ENCODE measurements at regions not wholly inside any gene's neighbourhood (a gene's known extent, or its start where the extent isn't known, plus 50 kb on each side); places are given as distances from the start of the nearest gene placed in this dataset.
"Not testable (repeated sequence)": the region's sequence is repeated elsewhere in the genome, so short reads cannot be mapped to it uniquely, and the experiment has no call there.

DNA sequence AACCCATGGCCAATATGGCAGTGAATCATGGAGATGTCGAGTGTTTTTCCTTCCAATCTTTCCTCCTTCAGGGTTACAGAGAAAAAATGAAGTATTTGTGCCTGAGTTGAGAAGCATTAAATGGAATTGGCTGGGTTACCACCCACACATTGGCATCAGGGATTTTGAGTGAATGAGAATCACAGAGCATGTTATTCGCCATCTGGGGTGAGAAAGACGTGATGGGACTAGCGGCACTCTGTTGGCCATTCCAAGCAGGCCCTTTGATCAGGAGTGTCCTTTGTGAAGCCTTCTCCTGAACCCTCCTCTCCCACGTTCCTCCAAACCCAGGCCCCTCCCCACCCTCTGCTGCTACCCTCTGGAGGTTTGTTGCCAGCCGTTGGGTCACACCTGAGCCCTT lies 84.2 kb upstream of the PCDH8 start:
- no peak for DNase-seq
- in situ Hi-C loops (cut with MboI; ENCODE audit: low pct_unique_long_range_greater_than_20kb, low sequenced_read_pairs), result no loop called here

GRCh38 chr13:52931539-52932431 lies 83.3 kb upstream of the PCDH8 start:
- in situ Hi-C loops (cut with MboI; ENCODE audit: low pct_unique_long_range_greater_than_20kb, low sequenced_read_pairs), result no loop called here
- no peak for DNase-seq

- in situ Hi-C loops (cut with MboI; ENCODE audit: low pct_unique_long_range_greater_than_20kb, low sequenced_read_pairs), result no loop called here
- no peak for DNase-seq
Observed at GRCh38 chr13:52931131-52931530, 82.7 kb upstream of the PCDH8 start.

DNA sequence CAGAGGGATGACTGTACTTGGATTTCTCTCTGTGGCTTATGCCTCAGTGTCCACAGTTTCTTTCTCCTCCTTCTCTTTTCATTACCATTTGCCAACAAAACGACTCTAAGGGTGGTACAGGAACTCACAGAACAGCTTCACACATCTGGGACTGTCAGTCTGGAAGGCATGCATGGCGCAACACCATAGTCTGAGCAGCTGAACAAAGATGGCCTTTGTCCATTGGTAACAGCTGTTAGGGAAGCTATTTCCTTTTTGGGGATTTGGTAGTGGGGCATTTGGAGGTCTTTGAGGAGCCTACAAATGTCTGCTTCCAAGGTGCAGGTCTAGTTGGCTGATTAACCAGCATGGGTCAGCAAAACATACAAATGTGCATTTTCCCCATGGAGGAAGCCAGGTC lies 81.4 kb upstream of the PCDH8 start:
- DNase-seq, result no peak
- in situ Hi-C loops (cut with MboI; ENCODE audit: low pct_unique_long_range_greater_than_20kb, low sequenced_read_pairs), result no loop called here

DNA sequence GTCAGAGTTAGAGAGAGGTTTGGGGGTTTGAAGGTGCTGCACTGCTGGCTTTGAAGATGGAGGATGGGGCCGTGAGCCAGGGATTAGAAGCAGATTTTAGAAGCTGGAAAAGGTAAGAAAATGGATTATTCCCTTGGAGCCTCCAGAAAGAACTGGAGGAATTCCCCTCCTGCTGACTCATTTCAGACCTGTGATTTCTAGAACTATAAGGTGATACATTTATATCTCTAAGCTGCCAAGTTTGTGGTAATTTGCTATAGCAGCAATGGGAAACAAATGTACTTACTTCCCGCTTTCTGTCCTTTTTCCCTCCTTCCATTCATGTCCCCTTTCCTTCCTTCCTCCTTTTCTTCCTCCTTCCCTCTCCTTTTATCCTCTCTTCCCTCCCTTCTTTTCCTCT lies 78.5 kb upstream of the PCDH8 start:
- in situ Hi-C loops (cut with MboI; ENCODE audit: low pct_unique_long_range_greater_than_20kb, low sequenced_read_pairs), result no loop called here
- DNase-seq, result no peak

- in situ Hi-C loops (cut with MboI; ENCODE audit: low pct_unique_long_range_greater_than_20kb, low sequenced_read_pairs), result no loop called here
- DNase-seq, result no peak
Observed at GRCh38 chr13:52925775-52926285, 77.4 kb upstream of the PCDH8 start.

DNA sequence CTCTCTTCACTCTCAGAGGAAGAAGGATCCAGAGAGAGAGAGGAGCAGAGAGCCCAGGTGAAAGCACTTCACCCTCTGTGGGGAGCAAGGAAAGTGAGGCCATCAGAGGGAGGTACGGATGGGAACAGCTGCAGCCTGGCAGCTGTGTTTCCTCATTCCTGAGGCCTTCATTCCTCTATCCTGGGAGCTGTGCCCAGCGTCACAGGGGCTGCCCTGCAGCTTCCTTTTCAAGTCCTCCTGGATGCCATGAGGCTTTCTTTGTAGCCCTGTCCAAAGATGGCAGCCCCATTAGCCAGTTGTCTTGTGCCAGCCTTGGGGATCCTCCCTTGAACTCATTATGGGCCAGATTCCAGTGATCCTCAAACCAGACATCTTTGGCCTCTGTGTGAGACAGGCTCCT lies 76.8 kb upstream of the PCDH8 start:
- in situ Hi-C loops (cut with MboI; ENCODE audit: low pct_unique_long_range_greater_than_20kb, low sequenced_read_pairs), result no loop called here
- DNase-seq, result no peak

GRCh38 chr13:52924289-52925148 lies 76.1 kb upstream of the PCDH8 start:
- in situ Hi-C loops (cut with MboI; ENCODE audit: low pct_unique_long_range_greater_than_20kb, low sequenced_read_pairs), result no loop called here
- no peak for DNase-seq

- in situ Hi-C loops (cut with MboI; ENCODE audit: low pct_unique_long_range_greater_than_20kb, low sequenced_read_pairs), result no loop called here
- DNase-seq, result no peak
Observed at GRCh38 chr13:52922961-52923360, 74.5 kb upstream of the PCDH8 start.

GRCh38 chr13:52921194-52921593 lies 72.8 kb upstream of the PCDH8 start:
- peak; percentile 46 for DNase-seq
- in situ Hi-C loops (cut with MboI; ENCODE audit: low pct_unique_long_range_greater_than_20kb, low sequenced_read_pairs), result no loop called here

DNA sequence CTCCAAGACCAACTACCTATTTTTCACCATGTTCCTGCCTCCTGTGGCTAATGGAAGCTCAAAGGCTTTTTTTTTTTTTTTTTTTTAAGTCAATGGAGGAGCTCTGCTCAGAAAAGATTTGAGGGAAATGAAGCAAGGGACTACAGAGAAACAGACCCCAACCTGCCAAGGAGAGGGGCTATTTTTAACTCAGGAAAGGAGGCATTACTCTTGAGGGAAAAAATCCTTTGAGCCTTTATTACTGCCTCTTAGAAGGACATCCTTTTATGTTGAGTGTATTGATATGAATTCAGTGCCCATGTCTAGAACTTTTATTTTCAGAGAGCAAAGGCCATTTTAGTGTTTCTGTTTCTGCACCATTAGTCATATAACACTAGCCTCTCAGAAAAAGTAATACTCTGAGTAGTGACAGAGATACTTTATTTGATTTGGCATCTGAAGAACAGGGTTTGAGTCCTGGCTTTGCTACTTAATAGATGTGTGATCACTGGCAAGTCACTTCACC lies 68.1 kb upstream of the PCDH8 start:
- DNase-seq, result no peak
- in situ Hi-C loops (cut with MboI; ENCODE audit: low pct_unique_long_range_greater_than_20kb, low sequenced_read_pairs), result no loop called here

DNA sequence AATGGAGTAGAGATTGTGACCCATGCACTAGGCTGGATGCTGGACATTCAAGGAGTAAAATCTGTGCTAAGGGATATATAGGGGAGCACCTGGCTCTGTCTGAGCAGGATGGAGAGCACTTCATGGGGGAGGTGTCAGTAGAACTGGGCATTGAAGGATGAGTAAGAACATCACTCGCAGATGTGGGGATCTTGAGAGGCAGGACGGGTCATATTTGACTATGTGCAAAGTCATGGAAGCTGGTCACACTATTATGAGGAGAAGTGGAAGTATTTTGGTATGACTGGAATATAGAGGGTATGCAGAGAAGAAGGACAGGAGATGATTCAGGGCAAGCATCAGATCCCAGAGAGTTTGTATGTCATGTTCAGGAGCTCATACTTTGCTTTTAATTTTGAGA lies 62.9 kb upstream of the PCDH8 start:
- DNase-seq, result no peak
- in situ Hi-C loops (cut with MboI; ENCODE audit: low pct_unique_long_range_greater_than_20kb, low sequenced_read_pairs), result no loop called here

DNA sequence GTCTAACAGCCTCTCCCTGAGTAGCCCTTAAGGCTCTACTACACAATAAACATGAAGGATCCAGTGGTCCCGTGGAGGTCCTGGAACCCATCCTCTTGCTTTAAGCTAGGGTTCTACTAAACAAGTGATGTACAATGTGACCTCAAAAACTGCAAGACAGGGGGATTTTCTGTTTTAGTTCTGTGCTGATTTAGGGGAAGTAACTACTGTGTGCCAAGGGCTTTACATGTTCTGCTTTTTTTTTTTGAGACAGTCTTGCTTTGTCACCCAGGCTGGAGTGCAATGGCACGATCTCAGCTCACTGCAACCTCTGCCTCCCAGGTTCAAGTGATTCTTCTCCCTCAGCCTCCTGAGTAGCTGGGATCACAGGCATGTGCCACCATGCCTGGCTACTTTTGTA lies 61.9 kb upstream of the PCDH8 start:
- DNase-seq, result peak; percentile 23
- in situ Hi-C loops (cut with MboI; ENCODE audit: low pct_unique_long_range_greater_than_20kb, low sequenced_read_pairs), result not testable (repeated sequence)

GRCh38 chr13:52906122-52906903 lies 57.9 kb upstream of the PCDH8 start:
- DNase-seq, result no peak
- in situ Hi-C loops (cut with MboI; ENCODE audit: low pct_unique_long_range_greater_than_20kb, low sequenced_read_pairs), result no loop called here

DNA sequence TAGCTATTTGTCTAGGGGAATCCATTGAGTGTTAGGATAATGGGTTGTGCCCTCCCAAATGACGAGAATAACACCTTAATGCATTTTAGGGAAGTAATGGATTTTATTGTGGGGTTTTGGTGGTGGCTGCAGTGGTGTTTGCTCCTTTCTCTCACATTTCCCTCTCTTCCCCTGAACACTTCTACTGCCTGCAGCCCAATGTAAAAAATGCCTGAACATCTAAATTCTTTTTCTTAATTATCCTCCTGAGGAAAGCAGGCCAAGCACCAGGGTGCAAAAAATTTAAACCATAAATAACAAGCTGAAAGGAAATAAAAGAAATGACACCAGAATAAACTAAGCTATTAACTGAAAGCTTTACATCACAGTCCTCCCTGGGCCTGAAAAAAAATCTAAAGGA lies 57.3 kb upstream of the PCDH8 start:
- in situ Hi-C loops (cut with MboI; ENCODE audit: low pct_unique_long_range_greater_than_20kb, low sequenced_read_pairs), result no loop called here
- DNase-seq, result no peak

GRCh38 chr13:52903320-52903719 lies 54.9 kb upstream of the PCDH8 start:
- in situ Hi-C loops (cut with MboI; ENCODE audit: low pct_unique_long_range_greater_than_20kb, low sequenced_read_pairs), result no loop called here
- no peak for DNase-seq

DNA sequence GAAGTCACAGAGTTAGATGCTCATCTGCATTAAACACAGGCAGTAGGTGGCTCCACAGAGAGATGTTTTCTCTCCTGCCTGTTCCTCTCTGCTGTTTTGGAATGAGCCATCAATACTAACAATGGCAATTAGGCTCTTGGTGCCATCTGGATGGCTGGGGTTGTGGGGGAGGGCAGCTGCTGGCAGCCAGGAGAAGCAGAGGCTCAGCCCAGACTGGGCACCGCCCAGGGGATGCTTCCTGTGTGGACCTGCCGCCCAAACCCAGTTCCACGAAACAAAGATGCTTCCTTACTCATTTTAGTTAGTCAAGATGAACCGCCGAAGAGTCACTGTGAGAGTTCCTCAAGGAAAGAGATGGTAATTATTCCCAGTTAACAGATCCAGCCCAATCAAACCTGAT lies 50.8 kb upstream of the PCDH8 start:
- in situ Hi-C loops (cut with MboI; ENCODE audit: low pct_unique_long_range_greater_than_20kb, low sequenced_read_pairs), result no loop called here
- no peak for DNase-seq

Measured in KBM-7 (cell line).